OCI-LY7 (cell line): ENCODE measurements at regions not wholly inside any gene's neighbourhood (a gene's known extent, or its start where the extent isn't known, plus 50 kb on each side); places are given as distances from the start of the nearest gene placed in this dataset.

Experiments
- EZH2phosphoT487 ChIP-seq: fragments of 200-600 bp; sonication (generic); IDR thresholded peaks from 2 replicates; pipeline ENCODE4 v1.6.1; 2018; ENCODE audit warnings: low read depth, borderline replicate concordance, mild to moderate bottlenecking, mixed run types, antibody characterized with exemption, low read length, moderate library complexity, mixed read lengths
- TF ChIP-seq, protein P1 (sequence below): fragments of 200-600 bp; sonication (generic); conservative IDR thresholded peaks from 2 replicates; pipeline ENCODE4 v1.5.1; 2014; ENCODE audit warnings: mild to moderate bottlenecking, antibody characterized with exemption, low read length, moderate library complexity, mixed read lengths

GRCh38 chr10:28188526-28188925, 114.3 kb downstream of the MPP7 start:
- TF ChIP-seq, protein P1, sequence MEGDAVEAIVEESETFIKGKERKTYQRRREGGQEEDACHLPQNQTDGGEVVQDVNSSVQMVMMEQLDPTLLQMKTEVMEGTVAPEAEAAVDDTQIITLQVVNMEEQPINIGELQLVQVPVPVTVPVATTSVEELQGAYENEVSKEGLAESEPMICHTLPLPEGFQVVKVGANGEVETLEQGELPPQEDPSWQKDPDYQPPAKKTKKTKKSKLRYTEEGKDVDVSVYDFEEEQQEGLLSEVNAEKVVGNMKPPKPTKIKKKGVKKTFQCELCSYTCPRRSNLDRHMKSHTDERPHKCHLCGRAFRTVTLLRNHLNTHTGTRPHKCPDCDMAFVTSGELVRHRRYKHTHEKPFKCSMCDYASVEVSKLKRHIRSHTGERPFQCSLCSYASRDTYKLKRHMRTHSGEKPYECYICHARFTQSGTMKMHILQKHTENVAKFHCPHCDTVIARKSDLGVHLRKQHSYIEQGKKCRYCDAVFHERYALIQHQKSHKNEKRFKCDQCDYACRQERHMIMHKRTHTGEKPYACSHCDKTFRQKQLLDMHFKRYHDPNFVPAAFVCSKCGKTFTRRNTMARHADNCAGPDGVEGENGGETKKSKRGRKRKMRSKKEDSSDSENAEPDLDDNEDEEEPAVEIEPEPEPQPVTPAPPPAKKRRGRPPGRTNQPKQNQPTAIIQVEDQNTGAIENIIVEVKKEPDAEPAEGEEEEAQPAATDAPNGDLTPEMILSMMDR: no peak
- no peak for TF ChIP-seq EZH2phosphoT487
